Islet precursor cell (in vitro differentiated cells): ENCODE measurements at regions not wholly inside any gene's neighbourhood (a gene's known extent, or its start where the extent isn't known, plus 50 kb on each side); places are given as distances from the start of the nearest gene placed in this dataset.
"Not testable (repeated sequence)": the region's sequence is repeated elsewhere in the genome, so short reads cannot be mapped to it uniquely, and the experiment has no call there.

Experiments used
- DNase-seq: peaks from one replicate; pipeline ENCODE4 v3.0.0-alpha.2; 2018

DNA sequence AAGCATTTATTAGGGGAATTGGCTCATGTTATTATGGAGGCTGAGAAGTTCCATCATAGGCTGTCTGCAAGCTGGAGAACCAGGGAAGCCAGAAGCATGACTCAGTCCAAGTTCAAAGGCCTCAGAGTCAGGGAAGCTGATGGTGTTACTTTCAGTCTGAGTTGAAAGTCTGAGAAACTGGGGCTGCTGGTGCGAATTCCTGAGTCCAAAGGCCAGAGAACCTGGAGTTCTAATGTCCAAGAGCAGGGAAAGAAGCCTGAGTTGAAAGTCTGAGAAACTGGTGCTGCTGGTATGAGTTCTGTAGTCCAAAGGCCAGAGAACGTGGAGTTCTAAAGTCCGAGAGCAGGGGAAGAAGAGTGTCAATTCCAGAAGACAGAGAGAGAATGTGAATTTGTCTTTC, 641.1 kb downstream of the ISL1 start:
- peak; percentile 71 for DNase-seq

GRCh38 chr5:52029836-52030235, 646.6 kb downstream of the ISL1 start:
- not testable (repeated sequence) for DNase-seq

GRCh38 chr5:52041842-52042241, 658.6 kb downstream of the ISL1 start:
- no peak for DNase-seq

DNA sequence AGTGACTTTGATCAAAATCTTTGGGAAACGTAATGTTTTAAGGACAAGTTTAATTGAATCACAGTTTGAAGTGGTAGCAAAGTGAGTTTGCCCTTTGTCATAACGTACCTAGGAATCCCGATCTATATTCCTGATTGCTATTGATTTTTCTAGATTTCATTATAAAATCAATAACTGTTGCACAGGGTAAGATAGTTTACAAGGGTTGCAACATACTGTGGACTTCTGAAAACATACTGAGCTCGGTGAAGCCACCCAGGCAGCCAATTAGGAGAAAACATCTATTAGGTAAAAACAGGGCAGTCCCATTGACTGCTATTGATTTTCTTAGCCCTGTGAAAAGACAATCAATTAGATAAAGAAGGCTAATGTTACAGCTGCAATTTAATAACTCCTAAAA, 659.9 kb downstream of the ISL1 start:
- DNase-seq: no peak

DNA sequence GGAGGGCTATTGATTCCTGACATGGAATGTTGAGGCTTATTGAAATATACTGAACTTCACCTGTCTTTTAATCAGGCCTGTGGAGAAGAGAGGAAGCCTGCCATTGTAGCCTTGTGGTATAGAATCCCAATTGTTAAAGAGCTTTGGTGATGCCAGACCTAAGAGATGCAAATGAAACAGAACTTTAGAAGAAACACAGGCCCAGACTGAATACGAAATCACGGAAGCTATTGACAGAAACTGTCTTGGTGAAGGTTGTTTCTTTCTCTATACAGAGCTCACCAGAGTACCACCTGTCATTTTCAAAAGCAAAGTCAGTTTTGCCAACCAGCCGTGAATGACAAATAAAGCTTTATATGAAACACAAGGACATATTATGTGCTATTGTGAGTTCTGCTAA, 660.3 kb downstream of the ISL1 start:
- DNase-seq: no peak

- DNase-seq: no peak
Observed at GRCh38 chr5:52051759-52052158, 668.5 kb downstream of the ISL1 start.

DNA sequence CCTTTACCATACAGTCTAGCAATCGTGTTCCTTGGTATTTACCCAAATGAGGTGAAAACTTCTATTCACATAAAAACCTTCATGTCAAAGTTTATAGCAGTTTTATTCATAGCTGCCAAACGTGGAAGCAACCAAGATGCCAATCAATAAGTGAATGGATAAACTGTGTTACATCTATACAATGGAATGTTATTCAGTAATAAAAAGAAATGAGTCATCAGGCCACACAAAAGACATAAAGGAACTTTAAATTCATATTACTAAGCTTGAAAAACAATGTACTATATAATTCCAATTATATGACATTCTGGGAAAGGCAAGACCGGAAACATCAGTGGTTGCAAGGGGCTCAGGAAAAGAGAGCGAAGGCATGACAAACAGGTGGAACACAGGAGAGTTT, 679.9 kb downstream of the ISL1 start:
- no peak for DNase-seq

GRCh38 chr5:52065182-52065581, 681.9 kb downstream of the ISL1 start:
- DNase-seq: no peak

- DNase-seq: no peak
Observed at GRCh38 chr5:52069997-52070396, 686.7 kb downstream of the ISL1 start.

DNA sequence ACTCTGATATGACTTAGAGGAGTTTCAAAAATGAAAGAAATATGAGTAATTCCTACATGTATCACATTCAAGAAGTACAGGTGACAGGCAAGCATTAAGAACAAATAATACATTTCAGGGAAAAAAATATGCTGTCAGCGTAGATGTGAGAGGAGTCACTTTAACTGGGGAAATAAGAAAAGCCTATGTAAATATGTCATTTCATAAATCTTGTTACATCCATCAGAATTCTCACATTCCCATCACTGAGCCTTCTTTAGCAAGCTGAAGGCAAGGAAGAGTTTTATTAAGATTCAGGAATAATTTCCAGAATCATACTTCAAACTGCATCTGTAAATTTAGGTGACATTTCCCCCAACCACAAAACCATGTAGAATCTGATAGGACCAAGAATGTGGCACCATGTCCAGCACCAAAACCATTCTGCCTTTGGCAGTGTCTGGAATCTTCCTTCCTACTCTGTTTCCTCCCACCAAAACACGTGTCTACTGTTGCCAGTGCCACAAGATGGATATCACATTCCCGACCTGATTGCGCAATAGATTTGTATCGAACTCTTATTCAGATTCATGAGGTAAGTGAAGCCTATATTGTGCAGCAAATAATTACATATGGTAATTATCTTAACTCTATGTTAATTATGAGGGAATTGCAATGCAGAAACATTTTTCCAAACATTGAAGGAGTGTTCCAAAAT, 690.9 kb downstream of the ISL1 start:
- DNase-seq: no peak

- DNase-seq: no peak
Observed at GRCh38 chr5:52077941-52078815, 694.9 kb downstream of the ISL1 start.

GRCh38 chr5:52102311-52102710, 685.4 kb upstream of the ITGA1 start:
- DNase-seq: not testable (repeated sequence)

GRCh38 chr5:52107210-52107905, 680.4 kb upstream of the ITGA1 start:
- DNase-seq: no peak

- no peak for DNase-seq
Observed at GRCh38 chr5:52119768-52120167, 667.9 kb upstream of the ITGA1 start.

GRCh38 chr5:52132053-52132452, 655.7 kb upstream of the ITGA1 start:
- peak; percentile 54 for DNase-seq

GRCh38 chr5:52134013-52134650, 653.6 kb upstream of the ITGA1 start:
- no peak for DNase-seq

DNA sequence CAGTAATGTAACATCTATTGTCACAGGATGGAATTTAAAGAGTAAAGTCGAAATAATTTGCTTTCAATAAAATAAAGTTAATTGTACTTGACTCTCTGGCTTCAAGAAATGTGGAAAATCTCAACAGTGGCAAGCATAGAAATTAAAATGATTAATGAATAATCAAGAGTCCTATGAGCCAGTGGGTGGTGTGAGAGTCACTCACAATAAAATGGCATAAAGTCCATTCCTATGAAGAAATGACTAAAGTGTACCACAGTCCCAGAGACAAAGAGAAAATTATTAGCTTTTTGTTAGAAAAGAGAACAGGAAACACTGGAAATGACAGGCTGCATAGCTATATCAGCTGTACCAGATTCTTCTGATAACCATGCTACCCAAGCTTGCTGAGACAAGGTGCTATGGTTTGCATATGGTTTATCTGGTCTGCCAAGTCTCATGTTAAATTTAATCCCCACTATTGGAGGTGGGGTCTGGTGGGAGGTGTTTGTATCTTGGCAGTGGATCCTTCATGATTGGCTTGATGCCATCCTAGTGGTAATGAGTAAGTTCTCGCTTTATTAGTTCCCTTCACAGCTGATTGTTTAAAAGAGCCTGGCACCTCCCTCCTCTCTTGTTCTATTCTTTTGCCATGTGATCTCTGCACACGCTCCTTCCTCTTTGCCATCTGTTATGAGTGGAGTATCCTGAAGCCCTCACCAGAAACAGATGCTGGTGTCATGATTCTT, 647.7 kb upstream of the ITGA1 start:
- DNase-seq: no peak

GRCh38 chr5:52148679-52149078, 639.0 kb upstream of the ITGA1 start:
- no peak for DNase-seq

DNA sequence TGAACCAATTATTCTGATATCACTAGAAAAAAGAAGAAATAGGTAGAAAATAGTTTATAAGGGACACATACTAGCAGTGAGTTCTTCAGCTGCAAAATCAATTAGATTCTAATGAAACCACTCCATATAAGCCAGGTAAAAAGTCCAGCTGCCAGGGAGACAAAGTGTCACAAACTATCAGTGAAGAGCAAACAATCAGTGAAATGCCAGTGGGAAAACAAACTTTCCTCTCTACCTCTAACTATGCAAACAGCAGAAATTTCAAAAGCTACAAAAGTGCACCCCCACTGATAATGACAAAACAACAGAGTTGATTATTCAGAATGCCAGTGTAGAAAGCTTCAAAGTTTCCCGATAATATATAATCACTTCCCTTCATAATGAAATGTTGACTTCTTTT, 637.2 kb upstream of the ITGA1 start:
- DNase-seq: no peak

DNA sequence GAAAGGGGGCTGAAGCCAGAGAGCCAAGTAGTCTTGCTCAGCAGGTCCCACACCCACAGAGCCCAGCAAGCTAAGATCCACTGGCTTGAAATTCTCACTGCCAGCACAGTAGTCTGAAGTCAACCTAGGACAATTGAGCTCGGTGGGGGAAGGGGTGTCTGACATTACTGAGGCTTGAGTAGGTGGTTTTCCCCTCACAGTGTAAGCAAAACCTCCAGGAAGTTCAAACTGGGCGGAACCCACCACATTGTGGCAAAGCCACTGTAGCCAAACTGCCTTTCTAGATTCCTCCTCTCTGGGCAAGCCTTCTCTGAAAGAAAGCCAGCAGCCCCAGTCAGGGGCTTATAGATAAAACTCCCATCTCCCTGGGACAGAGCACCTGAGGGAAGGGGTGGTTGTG, 630.9 kb upstream of the ITGA1 start:
- not testable (repeated sequence) for DNase-seq

DNA sequence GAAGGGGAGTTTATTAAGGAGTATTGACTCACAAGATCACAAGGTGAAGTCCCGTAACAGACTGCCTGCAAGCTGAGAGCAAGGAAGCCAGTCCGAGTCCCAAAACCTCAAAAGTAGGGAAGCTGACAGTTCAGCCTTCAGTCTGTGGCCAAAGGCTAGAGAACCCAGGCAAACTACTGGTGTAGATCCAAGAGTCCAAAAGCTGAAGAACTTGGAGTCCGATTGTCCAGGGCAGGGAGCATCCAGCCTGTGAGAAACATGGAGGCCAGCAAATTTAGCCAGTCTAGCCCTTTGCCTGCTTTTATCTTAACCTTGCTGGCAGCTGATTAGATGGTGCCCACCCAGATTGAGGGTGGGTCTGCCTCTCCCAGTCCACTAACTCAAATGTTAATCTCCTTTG, 621.9 kb upstream of the ITGA1 start:
- DNase-seq: not testable (repeated sequence)

GRCh38 chr5:52173133-52173532, 614.6 kb upstream of the ITGA1 start:
- no peak for DNase-seq

DNA sequence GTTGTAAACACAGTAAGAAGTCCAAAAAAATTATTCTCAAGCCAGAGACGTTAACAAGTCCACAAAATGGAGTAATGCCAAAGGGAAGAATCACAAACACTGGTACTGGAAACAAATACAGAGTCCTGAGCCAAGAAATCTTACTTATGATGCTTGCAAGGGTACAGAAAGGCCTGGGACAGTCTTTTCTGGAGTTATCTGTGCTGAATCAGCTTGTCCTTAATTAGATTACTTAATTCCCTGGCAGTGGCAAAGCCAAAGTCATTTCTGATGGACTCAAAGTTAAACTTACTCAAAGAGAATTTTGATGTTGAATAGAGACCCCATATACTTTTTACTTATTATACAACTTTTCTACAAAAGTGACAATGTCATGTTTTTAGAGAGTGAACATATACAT, 610.5 kb upstream of the ITGA1 start:
- DNase-seq: no peak
